ENCODE measurements at regions not wholly inside any gene's neighbourhood (a gene's known extent, or its start where the extent isn't known, plus 50 kb on each side); places are given as distances from the start of the nearest gene placed in this dataset.

GRCh38 chr2:156132130-156132529, 200.4 kb downstream of the NR4A2 start:
- DNase-seq (no peak), ATAC-seq (ENCODE audit: low read depth) (no peak)
- H3K36me3 ChIP-seq (replicated peaks in 1 of 2; ENCODE audit: control extremely low read depth in 1 of 2, control insufficient read depth in 1 of 2, extremely low read depth in 1 of 2, insufficient read depth in 2 of 2, low read length in 1 of 2) = no peaks in the 10 kb centered on the region
- no peak overlapping the region for H2AFZ ChIP-seq (ENCODE audit: insufficient read depth, low read depth, low read length, poor library complexity, severe bottlenecking)
- POLR2A ChIA-PET = no interaction called here
- CTCF ChIA-PET = no interaction called here
- no peak overlapping the region for H3K4me3 ChIP-seq (ENCODE audit: control extremely low read depth in 1 of 5, extremely low read depth in 1 of 5, insufficient read depth in 1 of 5, low read depth in 2 of 5, low read length in 4 of 5)
- no peaks in the 10 kb centered on the region for H3K79me2 ChIP-seq (ENCODE audit: control insufficient read depth, insufficient read depth, low read length)
- 100% methylated on average over 1 of the region's 2 CpGs for WGBS (ENCODE audit: insufficient coverage)
- H4K20me1 ChIP-seq (ENCODE audit: control insufficient read depth, insufficient read depth, low read length, poor library complexity, severe bottlenecking) = no peaks in the 10 kb centered on the region
- Mint-ChIP-seq H3K9me3 (ENCODE audit: insufficient read depth) (no peaks in the 10 kb centered on the region), H3K27me3 (no peaks in the 10 kb centered on the region), H3K4me3 (no peak overlapping the region), H3K4me1 (no peaks in the 10 kb centered on the region), H3K27ac (no peak overlapping the region)
- no peak overlapping the region for H3K9ac ChIP-seq (ENCODE audit: low read length)
- TF ChIP-seq CTCF (IDR thresholded peaks at IDR 0.05) (no peak), EZH2 (IDR thresholded peaks at IDR 0.05; ENCODE audit: borderline replicate concordance, insufficient read depth, low read depth, low read length, poor library complexity, severe bottlenecking) (no peak)
- H3K4me2 ChIP-seq (replicated peaks; ENCODE audit: low read depth, low read length, poor library complexity, severe bottlenecking) = no peak overlapping the region
- no peaks in the 10 kb centered on the region for H3K27me3 ChIP-seq (replicated peaks in 1 of 4; ENCODE audit: control extremely low read depth in 1 of 4, control insufficient read depth in 3 of 4, insufficient read depth in 4 of 4, low read length in 3 of 4)
- no peak overlapping the region for H3K27ac ChIP-seq (ENCODE audit: low read length in 2 of 2)
- intact Hi-C loops (cut with micrococcal nuclease) = no loop called here
- H3K4me1 ChIP-seq (ENCODE audit: control insufficient read depth in 2 of 2, insufficient read depth in 2 of 2, low read length in 2 of 2) = no peaks in the 10 kb centered on the region
- H3K9me3 ChIP-seq (ENCODE audit: control extremely low read depth in 1 of 3, control insufficient read depth in 2 of 3, insufficient read depth in 1 of 3, low read length in 2 of 3) = no peaks in the 10 kb centered on the region

- Mint-ChIP-seq H3K4me3 (no peak overlapping the region), H3K27me3 (no peaks in the 10 kb centered on the region), H3K9me3 (ENCODE audit: insufficient read depth) (no peaks in the 10 kb centered on the region), H3K27ac (no peak overlapping the region), H3K4me1 (no peaks in the 10 kb centered on the region)
- Histone ChIP-seq H3K27me3 (replicated peaks in 1 of 4; ENCODE audit: control extremely low read depth in 1 of 4, control insufficient read depth in 3 of 4, insufficient read depth in 4 of 4, low read length in 3 of 4) (no peaks in the 10 kb centered on the region), H4K20me1 (ENCODE audit: control insufficient read depth, insufficient read depth, low read length, poor library complexity, severe bottlenecking) (no peaks in the 10 kb centered on the region), H2AFZ (ENCODE audit: insufficient read depth, low read depth, low read length, poor library complexity, severe bottlenecking) (no peak overlapping the region), H3K9me3 (ENCODE audit: control extremely low read depth in 1 of 3, control insufficient read depth in 2 of 3, insufficient read depth in 1 of 3, low read length in 2 of 3) (no peaks in the 10 kb centered on the region), H3K4me2 (replicated peaks; ENCODE audit: low read depth, low read length, poor library complexity, severe bottlenecking) (no peak overlapping the region), H3K27ac (ENCODE audit: low read length in 2 of 2) (no peak overlapping the region), H3K4me1 (ENCODE audit: control insufficient read depth in 2 of 2, insufficient read depth in 2 of 2, low read length in 2 of 2) (no peaks in the 10 kb centered on the region), H3K4me3 (ENCODE audit: control extremely low read depth in 1 of 5, extremely low read depth in 1 of 5, insufficient read depth in 1 of 5, low read depth in 2 of 5, low read length in 4 of 5) (no peak overlapping the region), H3K9ac (ENCODE audit: low read length) (no peak overlapping the region), H3K36me3 (replicated peaks in 1 of 2; ENCODE audit: control extremely low read depth in 1 of 2, control insufficient read depth in 1 of 2, extremely low read depth in 1 of 2, insufficient read depth in 2 of 2, low read length in 1 of 2) (no peaks in the 10 kb centered on the region), H3K79me2 (ENCODE audit: control insufficient read depth, insufficient read depth, low read length) (no peaks in the 10 kb centered on the region)
- ATAC-seq (ENCODE audit: low read depth) (no peak), DNase-seq (no peak)
- WGBS (ENCODE audit: insufficient coverage) = no CpG with 5 or more reads among the region's 2 CpGs
- CTCF ChIA-PET = no interaction called here
- no peak for TF ChIP-seq EZH2 (IDR thresholded peaks at IDR 0.05; ENCODE audit: borderline replicate concordance, insufficient read depth, low read depth, low read length, poor library complexity, severe bottlenecking)
- no peak for TF ChIP-seq CTCF (IDR thresholded peaks at IDR 0.05)
- intact Hi-C loops (cut with micrococcal nuclease) = no loop called here
- POLR2A ChIA-PET = no interaction called here
Observed at GRCh38 chr2:156129227-156129626, 203.3 kb downstream of the NR4A2 start.

Data from B cell (primary cell).